ENCODE measurements at regions not wholly inside any gene's neighbourhood (a gene's known extent, or its start where the extent isn't known, plus 50 kb on each side); places are given as distances from the start of the nearest gene placed in this dataset.
A peak's percentile ranks its signal among the peaks of the same experiment; 100 is the strongest.

DNA sequence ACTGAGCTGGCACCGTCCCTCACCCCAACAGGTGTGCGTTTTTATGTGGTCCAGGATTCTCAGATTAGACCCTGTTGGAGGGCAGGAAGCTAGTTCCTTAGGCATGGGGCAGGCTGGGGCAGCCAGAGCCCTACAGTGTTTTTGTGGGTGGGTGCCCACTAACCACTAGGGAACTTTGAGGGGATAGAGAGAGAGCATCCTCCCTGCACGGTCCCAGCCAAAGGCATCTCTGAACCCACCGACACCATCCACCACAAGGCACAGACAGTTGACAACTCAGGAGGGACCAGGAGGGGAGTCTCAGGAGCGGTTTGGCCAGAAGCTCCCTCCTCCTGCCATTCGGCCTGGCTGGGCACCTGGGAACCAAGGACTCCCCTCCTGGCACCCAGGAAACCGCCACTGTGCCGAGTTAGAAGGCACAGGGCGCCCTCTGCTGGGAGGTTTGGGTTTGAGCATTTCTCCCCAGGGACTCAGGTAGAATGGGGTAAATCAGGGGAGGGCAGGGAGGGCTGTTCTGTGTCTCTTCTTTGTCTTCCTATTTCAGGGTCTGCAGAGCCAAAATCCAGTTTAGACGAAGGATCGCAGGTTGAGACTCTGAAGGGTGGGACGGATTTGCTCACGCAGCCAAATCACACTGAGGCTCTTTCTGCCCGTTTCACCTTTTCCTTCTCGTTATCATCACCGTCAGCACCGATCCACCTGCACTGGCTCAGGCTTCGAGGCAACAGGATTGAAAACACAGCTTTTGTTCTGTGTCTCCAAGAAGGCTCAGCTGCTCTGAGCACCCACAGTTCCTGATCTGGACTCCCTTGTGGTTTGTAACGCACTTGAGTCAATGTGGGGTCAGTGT lies 84.8 kb upstream of the COL13A1 start:
- DNase-seq: peak; percentile 84

GRCh38 chr10:69718951-69719350 lies 82.8 kb upstream of the COL13A1 start:
- no peak for DNase-seq

GRCh38 chr10:69721690-69722310 lies 79.9 kb upstream of the COL13A1 start:
- DNase-seq: no peak

- no peak for DNase-seq
Measured at GRCh38 chr10:69723653-69724052, 78.1 kb upstream of the COL13A1 start.

DNA sequence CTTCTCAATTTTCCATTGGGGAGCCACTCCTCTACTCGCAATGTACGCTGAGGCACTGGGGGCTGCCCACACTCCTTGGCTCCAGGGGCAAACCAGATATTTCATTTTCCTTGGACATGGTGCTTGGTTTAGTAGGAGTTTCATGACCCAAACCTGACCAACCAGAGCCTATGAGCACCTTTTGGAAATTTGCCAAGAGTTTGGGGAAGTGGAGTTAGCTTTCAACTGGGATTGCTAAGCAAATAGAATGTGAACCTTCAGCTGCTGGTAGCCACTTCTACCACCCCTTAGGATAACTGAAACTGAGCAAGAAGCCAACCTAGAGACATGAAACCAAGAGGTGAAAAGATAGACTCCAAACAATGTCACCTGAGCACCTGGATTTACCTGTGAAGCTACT lies 74.9 kb upstream of the COL13A1 start:
- DNase-seq: no peak

DNA sequence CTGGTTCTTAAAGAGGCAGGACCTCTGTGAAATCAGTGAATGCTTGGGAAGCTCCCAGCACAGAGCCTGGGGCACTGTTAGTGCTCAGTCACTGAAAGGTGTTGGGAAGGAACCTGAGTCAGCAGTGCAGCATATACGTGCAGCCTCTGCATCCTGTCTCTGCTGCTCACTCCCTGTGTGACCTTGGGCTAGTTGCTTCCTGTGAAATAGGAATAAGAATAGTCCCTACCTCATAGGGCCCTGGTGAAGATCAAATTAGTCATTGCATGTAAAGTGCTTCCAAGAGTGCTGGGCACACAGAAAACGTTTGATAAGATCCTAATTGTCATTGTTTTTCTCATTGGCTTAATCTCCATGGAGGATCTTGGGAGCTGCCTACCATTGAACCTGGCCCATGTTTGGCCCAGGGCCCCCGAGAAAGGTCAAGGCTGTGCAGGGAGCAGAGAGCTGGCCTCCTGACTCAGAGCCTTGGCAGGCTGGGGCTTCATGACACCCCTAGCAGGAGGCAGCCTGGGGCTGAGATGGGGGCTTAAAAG lies 73.3 kb upstream of the COL13A1 start:
- no peak for DNase-seq

GRCh38 chr10:69729326-69730048 lies 72.2 kb upstream of the COL13A1 start:
- no peak for DNase-seq

DNA sequence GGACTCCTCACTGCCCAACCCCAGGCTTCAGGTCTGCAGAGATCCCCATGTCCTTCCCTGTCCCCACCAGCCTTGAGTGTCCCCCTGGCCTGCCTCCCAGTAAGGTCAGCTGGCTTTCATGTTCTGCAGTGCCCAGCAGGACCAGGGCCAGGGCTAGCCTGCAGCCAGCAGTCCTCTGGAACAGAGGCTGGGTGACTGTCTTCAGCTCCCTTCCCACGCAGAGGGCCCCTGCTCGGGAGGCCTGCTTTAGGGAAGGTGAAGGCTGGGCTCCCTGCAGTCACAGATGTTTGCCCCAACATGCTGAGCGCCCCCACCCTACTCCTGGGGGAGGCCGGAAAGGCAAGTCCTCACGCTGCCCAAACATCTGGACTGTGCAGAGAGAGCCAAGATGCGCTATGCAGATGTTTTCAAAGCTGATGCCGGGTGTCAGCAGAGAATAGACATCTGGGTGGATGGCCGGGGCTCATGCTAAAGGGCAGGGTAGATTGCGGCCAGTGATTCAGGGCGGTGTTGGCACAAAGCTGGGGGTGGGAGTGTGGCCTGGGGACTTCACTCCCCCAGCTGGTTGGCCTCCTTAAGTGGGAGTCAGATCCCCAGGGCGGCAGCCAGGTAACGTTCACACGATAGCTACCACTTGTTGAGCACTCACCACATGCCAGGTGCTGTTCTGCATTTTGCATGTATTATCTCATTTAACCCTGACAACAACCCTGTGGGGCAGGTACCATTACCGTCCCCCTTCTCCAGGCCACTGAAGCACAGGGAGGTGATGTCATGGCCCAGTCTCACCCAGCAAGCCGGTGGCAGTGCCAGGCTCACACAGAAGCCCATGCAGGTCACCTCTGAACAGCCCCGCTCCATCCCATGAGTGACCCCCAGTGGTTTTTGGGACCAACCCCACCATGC lies 71.2 kb upstream of the COL13A1 start:
- no peak for DNase-seq

GRCh38 chr10:69731184-69731583 lies 70.5 kb upstream of the COL13A1 start:
- no peak for DNase-seq

DNA sequence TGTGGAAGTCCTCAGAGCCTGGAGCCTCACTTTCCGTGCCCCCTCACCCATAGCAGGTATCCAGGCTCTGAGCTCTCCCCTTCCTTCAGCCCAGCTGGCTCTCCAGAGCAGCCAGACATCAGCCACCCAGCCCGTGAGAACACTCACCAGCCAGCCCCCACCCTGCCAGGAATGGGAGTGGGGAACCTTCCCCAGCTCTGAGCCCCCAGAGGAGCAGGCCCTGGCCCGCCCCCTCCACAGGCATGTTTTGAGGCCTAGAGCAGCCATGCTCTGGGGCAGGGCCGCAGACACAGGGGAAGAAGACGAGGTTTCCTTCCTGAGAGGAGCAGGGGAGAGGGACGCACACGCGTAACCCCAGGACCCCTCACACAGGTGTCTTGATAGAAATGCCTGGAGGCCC lies 70.0 kb upstream of the COL13A1 start:
- no peak for DNase-seq

GRCh38 chr10:69732147-69732825 lies 69.4 kb upstream of the COL13A1 start:
- DNase-seq: no peak

GRCh38 chr10:69732826-69733150 lies 68.9 kb upstream of the COL13A1 start:
- no peak for DNase-seq

DNA sequence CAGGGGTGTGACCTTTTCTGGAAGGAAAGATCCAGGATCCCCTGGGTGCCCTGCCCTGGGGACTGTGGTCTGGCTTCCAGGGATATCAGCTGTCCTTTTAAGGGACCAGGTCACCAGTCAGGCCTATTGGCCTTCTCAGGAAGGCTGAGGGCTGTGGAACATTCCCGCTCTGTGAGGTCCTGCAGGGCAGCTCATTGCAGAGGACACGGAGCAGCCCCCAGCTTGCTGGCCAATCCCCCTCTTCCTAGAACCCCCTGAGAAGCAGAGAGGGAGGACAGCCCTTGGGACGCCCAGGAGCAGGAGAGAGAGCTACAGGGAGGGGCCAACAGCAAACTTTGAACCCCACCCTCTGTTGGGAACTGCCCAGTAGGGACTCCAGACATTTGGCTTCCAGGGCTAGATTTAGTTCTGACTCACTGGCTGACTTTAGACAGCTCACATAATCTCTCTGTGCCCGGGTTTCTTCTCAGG lies 67.9 kb upstream of the COL13A1 start:
- no peak for DNase-seq

DNA sequence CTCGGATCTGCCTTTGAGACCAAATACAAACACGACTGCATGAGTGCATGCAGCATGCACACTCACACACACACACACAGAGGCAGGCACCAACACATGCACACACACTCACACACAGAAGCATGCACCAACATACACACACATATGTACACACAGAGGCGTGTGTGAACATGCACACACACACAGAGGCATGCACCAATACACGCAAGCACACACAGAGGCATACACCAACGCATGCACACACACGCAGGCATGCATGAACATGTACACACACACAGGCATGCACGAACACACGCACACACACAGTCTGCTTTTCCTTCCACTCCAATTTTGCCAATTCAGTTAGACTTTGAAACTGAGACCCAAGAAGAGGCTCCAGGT lies 67.3 kb upstream of the COL13A1 start:
- no peak for DNase-seq

- DNase-seq: peak; percentile 48
Measured at GRCh38 chr10:69734797-69735468, 66.8 kb upstream of the COL13A1 start.

DNA sequence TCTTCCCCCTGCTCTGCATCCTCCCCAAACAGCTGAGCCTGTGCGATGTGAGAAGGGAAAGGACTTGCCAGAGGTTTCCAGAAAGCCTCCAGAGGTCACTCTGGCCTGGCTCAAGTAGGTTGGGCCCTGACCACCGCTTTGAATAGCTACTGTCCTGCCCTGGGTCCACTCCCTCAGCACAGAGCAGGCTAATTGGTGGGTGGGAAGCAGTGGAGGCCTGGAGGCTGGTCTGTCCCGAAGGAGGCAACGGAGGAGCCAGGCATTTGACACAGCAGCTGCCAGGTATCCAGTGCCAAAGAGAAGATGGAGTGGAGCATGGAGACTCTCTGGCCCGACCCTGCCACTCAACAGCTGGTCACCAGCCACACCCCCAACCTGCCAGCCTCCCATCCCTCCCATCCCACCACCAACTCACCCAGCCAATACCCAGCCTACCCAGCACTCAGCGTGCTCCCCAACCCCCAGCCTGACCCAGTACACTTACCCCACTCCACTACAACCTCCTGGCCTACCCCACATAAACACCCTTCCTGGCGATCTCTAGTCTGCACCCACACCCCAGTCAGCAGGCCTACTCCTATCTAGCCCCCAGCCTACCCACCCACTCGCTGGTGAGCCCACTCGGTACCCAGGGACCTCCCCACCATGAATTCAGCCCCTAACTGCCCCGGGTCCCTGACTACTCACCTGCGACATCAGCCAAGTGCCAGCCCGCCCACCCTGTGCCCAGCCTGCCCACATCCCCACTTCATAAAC lies 64.6 kb upstream of the COL13A1 start:
- no peak for DNase-seq

DNA sequence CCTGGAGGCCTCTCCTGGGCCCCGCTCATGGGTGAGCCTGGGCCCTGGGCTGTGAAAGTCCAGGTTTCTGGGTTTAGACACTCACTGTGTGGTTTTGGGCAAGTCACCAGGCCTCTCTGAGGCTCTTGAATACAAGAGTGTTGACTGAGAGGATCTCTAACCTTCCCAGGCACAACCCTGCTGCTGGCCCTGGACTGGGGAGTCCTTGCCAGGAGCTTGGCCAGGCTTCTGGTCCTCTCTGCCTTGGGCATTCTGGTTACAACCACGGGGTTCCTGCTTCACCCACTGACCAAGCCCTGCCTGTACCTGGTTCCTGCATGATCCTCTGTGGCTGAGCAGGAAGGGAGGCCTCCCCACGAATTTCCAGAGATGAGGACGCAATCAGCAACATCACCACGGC lies 63.6 kb upstream of the COL13A1 start:
- DNase-seq: no peak

DNA sequence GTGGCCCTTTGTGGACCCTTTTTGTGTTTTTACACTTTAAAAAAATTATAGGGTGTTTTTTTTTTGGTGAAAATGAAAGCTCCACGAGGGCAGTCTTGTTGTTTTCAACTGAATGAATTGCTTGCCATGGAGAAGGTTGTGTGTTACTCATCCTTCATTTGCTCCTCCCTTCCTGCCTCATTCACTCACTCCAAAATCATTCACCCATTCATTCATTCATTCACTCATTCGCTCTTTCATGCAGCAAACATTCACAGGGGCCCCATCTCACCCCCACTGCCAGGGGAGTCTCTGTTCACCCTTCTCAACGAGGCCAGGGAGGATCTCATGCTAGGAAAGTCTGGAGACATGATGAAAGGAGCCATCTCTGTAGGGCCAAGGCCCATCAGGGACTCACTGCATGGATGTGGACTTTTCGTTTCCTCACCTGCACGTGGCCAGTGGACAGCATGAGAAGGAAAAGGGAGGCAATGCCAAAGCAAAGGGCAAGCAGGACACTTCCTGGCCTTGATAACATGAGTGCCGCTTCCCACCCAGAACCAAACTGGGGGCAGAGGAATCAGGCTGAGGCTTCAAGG lies 62.8 kb upstream of the COL13A1 start:
- DNase-seq: no peak

- DNase-seq: no peak
Measured at GRCh38 chr10:69739634-69740033, 62.1 kb upstream of the COL13A1 start.

GRCh38 chr10:69740126-69740525 lies 61.6 kb upstream of the COL13A1 start:
- DNase-seq: no peak
